Erythroblast (primary cell): ENCODE measurements at regions not wholly inside any gene's neighbourhood (a gene's known extent, or its start where the extent isn't known, plus 50 kb on each side); places are given as distances from the start of the nearest gene placed in this dataset.

ENCODE experiments used
- DNase-seq, 2 experiments: peaks; one replicate each; lab custom pipeline; 2025; lab: John Stamatoyannopoulos, UW
- GATA1 ChIP-seq: IDR thresholded peaks from 2 replicates; pipeline ENCODE4 v1.6.1; 2011; ENCODE audit warnings: low read depth, mild to moderate bottlenecking, control low read depth, low read length, moderate library complexity
- POLR2A ChIP-seq: IDR thresholded peaks from 2 replicates; pipeline ENCODE4 v1.6.1; 2011; ENCODE audit warnings: mild to moderate bottlenecking, low read length

GRCh38 chr12:97173688-97174410 is 266.8 kb downstream of the NEDD1 start:
- no peak for TF ChIP-seq GATA1
- TF ChIP-seq POLR2A = no peak
- no peak for DNase-seq

GRCh38 chr12:97177481-97177880 is 270.4 kb downstream of the NEDD1 start:
- TF ChIP-seq GATA1 (no peak), POLR2A (no peak)
- DNase-seq = no peak

GRCh38 chr12:97181571-97182265 is 274.7 kb downstream of the NEDD1 start:
- TF ChIP-seq GATA1 (no peak), POLR2A (no peak)
- no peak for DNase-seq

DNA sequence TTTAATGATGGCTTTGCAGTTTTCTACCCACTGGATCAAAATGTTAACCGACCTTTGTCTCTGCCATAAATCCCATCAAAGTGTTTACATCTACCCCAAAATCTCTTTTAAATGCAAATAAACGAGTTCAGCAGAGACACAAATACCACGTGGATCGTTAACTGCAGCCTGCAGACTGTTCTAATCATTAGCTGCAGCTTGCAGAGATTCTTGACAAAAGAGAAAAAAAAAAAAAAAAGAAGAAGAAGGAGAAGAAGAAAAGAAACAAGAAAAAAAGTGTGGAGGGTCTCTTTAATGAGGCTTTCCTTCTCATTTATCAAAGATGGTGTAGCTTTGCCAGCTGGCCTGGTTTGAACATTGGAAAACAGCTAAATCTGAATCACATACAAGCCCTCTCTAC is 275.7 kb downstream of the NEDD1 start:
- TF ChIP-seq POLR2A (no peak), GATA1 (no peak)
- no peak for DNase-seq

DNA sequence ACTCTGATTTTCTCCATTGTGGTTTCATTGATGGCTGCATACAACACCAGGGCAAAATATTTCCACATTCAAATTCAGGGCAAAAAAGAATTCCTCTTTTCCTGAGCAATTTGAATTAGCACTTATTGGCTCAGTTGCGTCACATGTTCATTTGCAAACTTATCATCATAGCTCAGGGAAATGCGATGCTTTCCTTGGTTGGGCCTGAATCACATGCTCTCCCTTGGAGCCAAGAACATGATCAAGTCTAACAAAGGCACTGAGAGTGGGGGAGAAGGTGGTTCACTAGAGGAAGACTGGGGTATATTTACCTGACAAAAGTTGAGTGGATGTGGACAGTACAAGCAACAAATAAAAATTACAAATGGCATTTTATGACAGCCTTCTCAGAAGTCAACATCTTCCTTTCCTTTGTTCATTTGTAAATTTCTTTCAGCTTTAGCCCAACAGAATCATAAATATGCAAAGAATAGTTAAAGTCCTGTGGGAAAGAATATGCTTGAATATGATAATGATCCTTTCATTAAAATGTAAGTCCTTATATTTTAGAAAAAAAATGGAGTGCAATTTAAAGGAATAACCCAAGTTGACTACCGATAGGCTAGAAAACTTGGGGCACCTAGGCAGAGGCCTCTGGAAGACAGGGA is 277.2 kb downstream of the NEDD1 start:
- no peak for DNase-seq
- no peak for TF ChIP-seq POLR2A
- TF ChIP-seq GATA1 = no peak

DNA sequence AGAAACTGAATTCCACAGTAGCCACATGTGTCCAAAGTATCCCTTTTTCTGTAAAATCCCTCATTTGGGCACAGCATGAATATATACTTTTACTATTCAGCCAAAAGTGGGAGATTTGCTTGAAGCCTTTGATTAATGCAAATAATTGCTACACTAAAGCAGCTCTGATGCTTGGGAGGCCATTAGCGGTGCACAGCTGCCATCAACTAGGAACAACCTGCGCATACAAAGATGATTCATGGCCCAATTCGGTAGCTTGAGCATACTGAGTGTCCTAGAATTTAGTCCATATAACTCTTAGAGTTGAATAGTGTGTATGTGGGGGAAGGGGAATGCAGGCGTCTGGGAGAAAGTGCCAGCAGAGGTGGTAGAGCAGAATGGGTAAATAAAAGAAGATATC is 277.0 kb upstream of the RMST start:
- no peak for DNase-seq
- TF ChIP-seq POLR2A = no peak
- TF ChIP-seq GATA1 = no peak

GRCh38 chr12:97194546-97194945 is 268.1 kb upstream of the RMST start:
- TF ChIP-seq POLR2A (no peak), GATA1 (no peak)
- no peak for DNase-seq

- no peak for DNase-seq
- TF ChIP-seq GATA1 = no peak
- TF ChIP-seq POLR2A = no peak
These were observed 262.4 kb upstream of the RMST start for GRCh38 chr12:97200181-97200580.

DNA sequence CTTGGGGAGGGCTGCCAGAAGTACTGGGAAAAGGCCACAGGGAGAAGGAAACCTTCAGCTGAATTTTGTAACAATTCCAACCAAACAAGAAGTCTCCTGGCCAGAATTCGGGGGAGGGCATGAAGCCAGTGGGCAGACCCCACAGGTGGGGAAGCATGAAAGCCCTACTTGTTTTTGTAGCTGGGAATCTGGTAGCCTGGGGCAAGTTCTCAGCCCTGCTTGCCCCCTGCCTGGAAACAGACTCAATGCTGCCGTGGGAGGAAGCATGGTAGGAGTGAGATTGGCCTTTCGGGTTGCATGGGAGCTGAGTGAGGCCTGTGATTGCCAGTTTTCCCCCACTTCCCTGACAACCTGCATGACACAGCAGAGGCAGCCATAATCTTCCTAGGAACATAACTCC is 259.2 kb upstream of the RMST start:
- DNase-seq = no peak
- TF ChIP-seq POLR2A (no peak), GATA1 (no peak)

- TF ChIP-seq GATA1 (no peak), POLR2A (no peak)
- DNase-seq = no peak
These were observed 252.6 kb upstream of the RMST start for GRCh38 chr12:97209997-97210396.

- TF ChIP-seq POLR2A (no peak), GATA1 (no peak)
- DNase-seq = no peak
These were observed 251.1 kb upstream of the RMST start for GRCh38 chr12:97211416-97211930.

GRCh38 chr12:97216848-97217247 is 245.8 kb upstream of the RMST start:
- no peak for TF ChIP-seq GATA1
- no peak for TF ChIP-seq POLR2A
- DNase-seq = no peak

GRCh38 chr12:97222391-97222790 is 240.2 kb upstream of the RMST start:
- DNase-seq = no peak
- TF ChIP-seq GATA1 (no peak), POLR2A (no peak)

GRCh38 chr12:97223419-97223818 is 239.2 kb upstream of the RMST start:
- TF ChIP-seq POLR2A (no peak), GATA1 (no peak)
- DNase-seq = no peak
